ENCODE measurements at regions not wholly inside any gene's neighbourhood (a gene's known extent, or its start where the extent isn't known, plus 50 kb on each side); places are given as distances from the start of the nearest gene placed in this dataset.

DNA sequence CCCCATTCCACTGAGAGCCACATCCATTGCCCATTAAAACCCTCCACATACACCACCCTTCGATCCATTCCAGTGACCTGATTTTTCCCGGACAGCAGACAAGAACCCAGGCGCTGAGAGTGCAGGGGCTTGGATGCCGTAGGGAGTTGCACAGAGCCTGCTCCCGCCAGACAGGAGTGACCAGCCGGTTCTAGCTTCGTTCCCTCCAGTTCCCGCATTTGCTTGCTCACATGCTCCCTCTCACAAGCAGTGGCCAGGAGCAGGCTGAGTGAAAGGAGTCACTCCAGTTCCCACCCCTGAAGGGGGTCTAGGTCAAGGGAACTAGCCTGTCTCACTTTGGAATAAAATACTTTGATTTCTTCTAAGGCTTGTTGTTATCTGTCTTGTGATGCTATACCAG is 119.5 kb downstream of the SKIDA1 start:
- peak overlapping the region; percentile 15 for H3K27ac Mint-ChIP-seq (ENCODE audit: unreplicated experiment)
- TF ChIP-seq, protein P1, sequence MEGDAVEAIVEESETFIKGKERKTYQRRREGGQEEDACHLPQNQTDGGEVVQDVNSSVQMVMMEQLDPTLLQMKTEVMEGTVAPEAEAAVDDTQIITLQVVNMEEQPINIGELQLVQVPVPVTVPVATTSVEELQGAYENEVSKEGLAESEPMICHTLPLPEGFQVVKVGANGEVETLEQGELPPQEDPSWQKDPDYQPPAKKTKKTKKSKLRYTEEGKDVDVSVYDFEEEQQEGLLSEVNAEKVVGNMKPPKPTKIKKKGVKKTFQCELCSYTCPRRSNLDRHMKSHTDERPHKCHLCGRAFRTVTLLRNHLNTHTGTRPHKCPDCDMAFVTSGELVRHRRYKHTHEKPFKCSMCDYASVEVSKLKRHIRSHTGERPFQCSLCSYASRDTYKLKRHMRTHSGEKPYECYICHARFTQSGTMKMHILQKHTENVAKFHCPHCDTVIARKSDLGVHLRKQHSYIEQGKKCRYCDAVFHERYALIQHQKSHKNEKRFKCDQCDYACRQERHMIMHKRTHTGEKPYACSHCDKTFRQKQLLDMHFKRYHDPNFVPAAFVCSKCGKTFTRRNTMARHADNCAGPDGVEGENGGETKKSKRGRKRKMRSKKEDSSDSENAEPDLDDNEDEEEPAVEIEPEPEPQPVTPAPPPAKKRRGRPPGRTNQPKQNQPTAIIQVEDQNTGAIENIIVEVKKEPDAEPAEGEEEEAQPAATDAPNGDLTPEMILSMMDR (IDR thresholded peaks at IDR 0.05; ENCODE audit: unreplicated experiment), result no peak
- H3K4me3 Mint-ChIP-seq (ENCODE audit: low read depth, unreplicated experiment), result no peak overlapping the region
- CTCF ChIA-PET, result interaction anchor here (0.6 kb wide), 1 partner anchor 879 kb away, joined by 5 read pairs; no protein-coding TSS in a partner anchor
- intact Hi-C loops (cut with micrococcal nuclease; ENCODE audit: unreplicated experiment), result no loop called here
- H3K4me1 Mint-ChIP-seq (ENCODE audit: low read depth, unreplicated experiment), result peaks cover 25% of the 10 kb centered on the region
- no peak for DNase-seq
- BruUV-seq (replicated peaks), result no TSS peak
- H3K36me3 Mint-ChIP-seq (ENCODE audit: insufficient read depth, unreplicated experiment), result no peaks in the 10 kb centered on the region
- no peaks in the 10 kb centered on the region for H3K27me3 Mint-ChIP-seq (ENCODE audit: unreplicated experiment)
- no peaks in the 10 kb centered on the region for H3K9me3 Mint-ChIP-seq (ENCODE audit: low read depth, unreplicated experiment)

DNA sequence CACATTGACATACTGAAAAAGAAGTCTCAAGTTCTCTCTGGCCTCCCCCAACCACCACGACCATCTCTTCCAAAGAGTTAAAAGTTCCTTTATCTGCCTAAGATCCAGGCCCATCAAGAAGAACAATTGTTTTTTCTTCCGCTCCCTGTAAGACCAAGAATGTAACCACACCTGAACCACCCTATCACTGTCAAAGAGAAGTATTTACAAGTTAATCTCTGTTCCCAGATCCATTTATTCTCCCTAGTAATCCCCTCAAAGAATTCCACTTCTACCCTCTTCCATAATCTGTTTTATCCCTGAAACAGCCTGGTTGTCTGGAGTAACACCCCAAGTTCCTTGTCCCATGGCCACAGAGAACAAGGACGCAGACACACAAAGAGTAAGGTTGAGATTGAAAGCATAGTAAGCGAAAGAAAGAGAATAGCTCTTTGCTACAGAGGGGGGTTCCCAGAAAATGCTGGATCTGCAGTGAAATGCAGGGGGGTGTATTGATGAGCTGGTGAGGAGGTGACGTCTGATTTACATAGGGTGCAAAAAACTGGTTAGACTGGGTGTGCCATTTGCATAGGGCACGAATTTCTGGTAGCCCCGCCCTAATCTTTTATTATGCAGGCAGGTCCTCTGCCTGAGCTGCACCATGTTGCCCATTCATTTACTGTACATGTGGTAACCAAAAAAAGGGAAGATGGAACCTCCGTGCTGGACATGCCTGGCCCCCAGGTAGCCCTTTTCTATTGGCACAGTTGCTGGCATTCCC is 122.0 kb downstream of the SKIDA1 start:
- no peak overlapping the region for H3K4me3 Mint-ChIP-seq (ENCODE audit: low read depth, unreplicated experiment)
- H3K36me3 Mint-ChIP-seq (ENCODE audit: insufficient read depth, unreplicated experiment), result no peaks in the 10 kb centered on the region
- H3K27ac Mint-ChIP-seq (ENCODE audit: unreplicated experiment), result no peak overlapping the region
- DNase-seq, result peak; percentile 15
- BruUV-seq (replicated peaks), result no TSS peak
- CTCF ChIA-PET, result interaction anchor here (0.7 kb wide), 1 partner anchor 1529 kb away, joined by 3 read pairs; no protein-coding TSS in a partner anchor
- TF ChIP-seq, protein P1 (IDR thresholded peaks at IDR 0.05; ENCODE audit: unreplicated experiment), result no peak
- H3K9me3 Mint-ChIP-seq (ENCODE audit: low read depth, unreplicated experiment), result no peaks in the 10 kb centered on the region
- intact Hi-C loops (cut with micrococcal nuclease; ENCODE audit: unreplicated experiment), result no loop called here
- H3K27me3 Mint-ChIP-seq (ENCODE audit: unreplicated experiment), result no peaks in the 10 kb centered on the region
- peaks cover 41% of the 10 kb centered on the region for H3K4me1 Mint-ChIP-seq (ENCODE audit: low read depth, unreplicated experiment)

DNA sequence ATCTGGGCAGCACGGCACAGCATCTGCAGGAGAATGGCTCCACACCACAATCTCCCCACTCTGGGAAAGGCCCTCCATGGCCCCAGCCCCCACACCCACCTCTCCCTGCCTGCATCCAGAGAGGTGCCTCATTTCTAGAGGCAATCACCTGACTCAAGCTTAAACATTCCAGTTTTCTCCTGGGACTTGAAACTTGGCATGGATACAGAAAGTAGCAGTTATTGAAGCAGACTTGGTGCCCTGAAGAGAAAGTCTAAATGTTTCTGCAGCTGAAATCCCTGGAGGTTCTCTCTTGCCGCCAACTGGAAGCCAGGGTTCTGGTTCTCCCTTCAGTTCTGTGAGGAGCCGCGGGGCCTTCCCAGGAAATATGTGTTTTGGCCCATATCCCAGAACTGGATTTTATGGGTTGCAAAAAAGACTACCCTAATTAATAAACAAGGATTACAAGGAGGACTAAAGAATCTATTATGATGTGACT is 122.8 kb downstream of the SKIDA1 start:
- no peak for DNase-seq
- CTCF ChIA-PET, result no interaction called here
- TF ChIP-seq, protein P1 (IDR thresholded peaks at IDR 0.05; ENCODE audit: unreplicated experiment), result no peak
- H3K36me3 Mint-ChIP-seq (ENCODE audit: insufficient read depth, unreplicated experiment), result no peaks in the 10 kb centered on the region
- peaks cover 43% of the 10 kb centered on the region for H3K4me1 Mint-ChIP-seq (ENCODE audit: low read depth, unreplicated experiment)
- no peaks in the 10 kb centered on the region for H3K27me3 Mint-ChIP-seq (ENCODE audit: unreplicated experiment)
- H3K9me3 Mint-ChIP-seq (ENCODE audit: low read depth, unreplicated experiment), result no peaks in the 10 kb centered on the region
- H3K27ac Mint-ChIP-seq (ENCODE audit: unreplicated experiment), result no peak overlapping the region
- intact Hi-C loops (cut with micrococcal nuclease; ENCODE audit: unreplicated experiment), result no loop called here
- no peak overlapping the region for H3K4me3 Mint-ChIP-seq (ENCODE audit: low read depth, unreplicated experiment)
- no TSS peak for BruUV-seq (replicated peaks)

DNA sequence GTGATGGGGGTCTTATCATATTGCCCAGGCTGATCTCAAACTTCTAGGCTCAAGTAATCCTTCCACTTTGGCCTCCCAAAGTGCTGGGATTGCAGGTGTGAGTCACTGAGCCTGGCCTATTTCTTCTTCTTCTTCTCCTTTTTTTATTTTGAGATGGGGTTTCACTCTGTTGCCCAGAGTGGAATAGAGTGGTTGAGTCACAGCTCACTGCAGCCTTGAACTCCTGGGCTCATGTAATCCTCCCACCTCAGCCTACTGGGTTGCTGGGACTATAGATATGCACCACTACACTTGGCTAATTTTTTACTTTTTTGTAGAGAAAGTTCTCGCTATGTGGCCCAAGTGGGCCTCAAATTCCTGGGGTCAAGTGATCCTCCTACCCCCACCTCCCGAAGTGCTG is 124.3 kb downstream of the SKIDA1 start:
- H3K36me3 Mint-ChIP-seq (ENCODE audit: insufficient read depth, unreplicated experiment), result no peaks in the 10 kb centered on the region
- peaks cover 32% of the 10 kb centered on the region for H3K4me1 Mint-ChIP-seq (ENCODE audit: low read depth, unreplicated experiment)
- intact Hi-C loops (cut with micrococcal nuclease; ENCODE audit: unreplicated experiment), result no loop called here
- no peak for DNase-seq
- TF ChIP-seq, protein P1 (IDR thresholded peaks at IDR 0.05; ENCODE audit: unreplicated experiment), result no peak
- CTCF ChIA-PET, result no interaction called here
- H3K4me3 Mint-ChIP-seq (ENCODE audit: low read depth, unreplicated experiment), result no peak overlapping the region
- no peak overlapping the region for H3K27ac Mint-ChIP-seq (ENCODE audit: unreplicated experiment)
- no TSS peak for BruUV-seq (replicated peaks)
- peaks cover 3% of the 10 kb centered on the region for H3K9me3 Mint-ChIP-seq (ENCODE audit: low read depth, unreplicated experiment)
- H3K27me3 Mint-ChIP-seq (ENCODE audit: unreplicated experiment), result no peaks in the 10 kb centered on the region
